K562 (cell line): ENCODE measurements at regions not wholly inside any gene's neighbourhood (a gene's known extent, or its start where the extent isn't known, plus 50 kb on each side); places are given as distances from the start of the nearest gene placed in this dataset.

Experiments
- BDP1 ChIP-seq: IDR thresholded peaks from 3 replicates; pipeline ENCODE4 v1.6.1; 2011; ENCODE audit not compliant: insufficient read length, insufficient read depth
- CUX1 ChIP-seq: fragments of 200-800 bp; sonication (Bioruptor generic); IDR thresholded peaks from 2 replicates; pipeline ENCODE4 v1.6.1; 2016; ENCODE audit warnings: missing genetic modification characterization, missing compliant biosample characterization
- DMBX1 ChIP-seq: fragments of 250-450 bp; sonication (Bioruptor Pico); IDR thresholded peaks from 2 replicates; pipeline ENCODE4 v1.8.0; 2022; ENCODE audit warnings: inconsistent platforms, mild to moderate bottlenecking, moderate library complexity, borderline replicate concordance
- POLR2A ChIP-seq: fragments of 450-650 bp; conservative IDR thresholded peaks from 2 replicates; pipeline ENCODE4 v1.6.1; 2016
- PPARD ChIP-seq: fragments of 250-450 bp; sonication (Bioruptor Pico); IDR thresholded peaks from 2 replicates; pipeline ENCODE4 v1.8.0; 2022; ENCODE audit warnings: inconsistent platforms, mild to moderate bottlenecking, moderate library complexity
- SAP30 ChIP-seq: fragments of 200-600 bp; sonication (generic); IDR thresholded peaks from 2 replicates; pipeline ENCODE4 v1.6.1; 2012; ENCODE audit warnings: borderline replicate concordance, low read depth, mild to moderate bottlenecking, moderate library complexity, low read length, control low read depth, inconsistent platforms; ENCODE audit not compliant: insufficient read depth, poor library complexity, severe bottlenecking
- SRSF3 ChIP-seq: fragments of 200-400 bp; formaldehyde crosslinking; IDR thresholded peaks from 2 replicates; pipeline ENCODE4 v1.6.1; 2016; ENCODE audit warnings: mild to moderate bottlenecking, low read length, moderate library complexity; ENCODE audit not compliant: insufficient read depth
- STAT5A ChIP-seq: IDR thresholded peaks from 2 replicates; pipeline ENCODE4 v1.6.1; 2012; ENCODE audit warnings: low read length, inconsistent platforms, borderline replicate concordance
- ZBTB12 ChIP-seq: fragments of 250-450 bp; sonication (Bioruptor Pico); IDR thresholded peaks from 2 replicates; pipeline ENCODE4 v1.4.0; 2020
- ZNF282 ChIP-seq: sonication (generic); formaldehyde crosslinking; IDR thresholded peaks from 2 replicates; pipeline ENCODE4 v1.8.1; 2023; ENCODE audit warnings: missing genetic modification reagents
- ZNF766 ChIP-seq: fragments of 200-800 bp; sonication (Bioruptor generic); conservative IDR thresholded peaks from 2 replicates; pipeline ENCODE4 v1.6.1; 2016; ENCODE audit warnings: missing genetic modification characterization, missing compliant biosample characterization

DNA sequence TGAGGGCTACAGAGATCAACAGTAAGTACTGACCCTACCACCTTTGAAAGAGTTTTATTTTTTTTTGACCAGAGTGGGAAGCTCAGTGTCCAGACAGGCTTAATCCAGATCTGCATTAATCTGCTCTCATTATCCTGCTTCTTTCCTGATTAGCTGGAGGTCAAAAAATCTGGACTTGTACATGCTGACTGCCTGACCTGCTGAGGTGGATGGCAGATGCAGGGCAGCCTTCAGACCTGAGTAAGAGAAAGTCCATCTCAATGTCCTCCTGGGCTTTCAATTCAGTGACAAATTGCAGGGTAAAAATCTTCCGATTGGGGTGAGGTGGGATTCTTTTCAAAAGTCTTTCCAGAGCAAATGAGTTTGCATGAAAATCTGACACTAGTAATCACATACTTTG, 998.8 kb upstream of the PIK3C3 start (continued):
- TF ChIP-seq CUX1 (CRISPR knock-in tag), result no peak
- no peak for TF ChIP-seq ZNF282 (CRISPR knock-in tag)
- TF ChIP-seq PPARD (CRISPR knock-in tag), result no peak
- no peak for TF ChIP-seq STAT5A
- TF ChIP-seq SRSF3, result no peak
- TF ChIP-seq BDP1, result no peak
- TF ChIP-seq DMBX1, result no peak
- TF ChIP-seq SAP30, result no peak
- no peak for TF ChIP-seq POLR2A
- TF ChIP-seq ZBTB12 (CRISPR knock-in tag), result no peak
- no peak for TF ChIP-seq ZNF766
